ENCODE measurements at regions not wholly inside any gene's neighbourhood (a gene's known extent, or its start where the extent isn't known, plus 50 kb on each side); places are given as distances from the start of the nearest gene placed in this dataset.

- Histone ChIP-seq H3K9me2 (replicated peaks; ENCODE audit: insufficient read depth, low read length) (no peaks in the 10 kb centered on the region), H3K9ac (ENCODE audit: low read length) (no peak overlapping the region), H3K79me2 (ENCODE audit: insufficient read depth, low read length) (no peaks in the 10 kb centered on the region), H3K27me3 (ENCODE audit: low read length) (no peaks in the 10 kb centered on the region), H2AFZ (ENCODE audit: low read depth, low read length, severe bottlenecking) (no peak overlapping the region), H3F3A (ENCODE audit: insufficient read depth) (no peaks in the 10 kb centered on the region), H3K36me3 (ENCODE audit: low read length) (no peaks in the 10 kb centered on the region), H3K4me3 (ENCODE audit: insufficient read depth, low read length, poor library complexity, severe bottlenecking) (no peak overlapping the region), H3K4me2 (ENCODE audit: low read depth, low read length, poor library complexity, severe bottlenecking) (no peak overlapping the region), H3K9me3 (ENCODE audit: insufficient read depth, low read length) (no peaks in the 10 kb centered on the region), H4K20me1 (ENCODE audit: low read depth, low read length) (no peaks in the 10 kb centered on the region), H3K27ac (ENCODE audit: low read depth, low read length) (no peak overlapping the region)
- TF ChIP-seq, protein P1, sequence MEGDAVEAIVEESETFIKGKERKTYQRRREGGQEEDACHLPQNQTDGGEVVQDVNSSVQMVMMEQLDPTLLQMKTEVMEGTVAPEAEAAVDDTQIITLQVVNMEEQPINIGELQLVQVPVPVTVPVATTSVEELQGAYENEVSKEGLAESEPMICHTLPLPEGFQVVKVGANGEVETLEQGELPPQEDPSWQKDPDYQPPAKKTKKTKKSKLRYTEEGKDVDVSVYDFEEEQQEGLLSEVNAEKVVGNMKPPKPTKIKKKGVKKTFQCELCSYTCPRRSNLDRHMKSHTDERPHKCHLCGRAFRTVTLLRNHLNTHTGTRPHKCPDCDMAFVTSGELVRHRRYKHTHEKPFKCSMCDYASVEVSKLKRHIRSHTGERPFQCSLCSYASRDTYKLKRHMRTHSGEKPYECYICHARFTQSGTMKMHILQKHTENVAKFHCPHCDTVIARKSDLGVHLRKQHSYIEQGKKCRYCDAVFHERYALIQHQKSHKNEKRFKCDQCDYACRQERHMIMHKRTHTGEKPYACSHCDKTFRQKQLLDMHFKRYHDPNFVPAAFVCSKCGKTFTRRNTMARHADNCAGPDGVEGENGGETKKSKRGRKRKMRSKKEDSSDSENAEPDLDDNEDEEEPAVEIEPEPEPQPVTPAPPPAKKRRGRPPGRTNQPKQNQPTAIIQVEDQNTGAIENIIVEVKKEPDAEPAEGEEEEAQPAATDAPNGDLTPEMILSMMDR (IDR thresholded peaks at IDR 0.05; ENCODE audit: insufficient read depth, low read length, poor library complexity, severe bottlenecking) = no peak
- TF ChIP-seq EZH2phosphoT487 (conservative IDR thresholded peaks at IDR 0.05; ENCODE audit: low read length) = no peak
Observed at GRCh38 chr15:46618984-46619383, 984.2 kb downstream of the SQOR start.

DNA sequence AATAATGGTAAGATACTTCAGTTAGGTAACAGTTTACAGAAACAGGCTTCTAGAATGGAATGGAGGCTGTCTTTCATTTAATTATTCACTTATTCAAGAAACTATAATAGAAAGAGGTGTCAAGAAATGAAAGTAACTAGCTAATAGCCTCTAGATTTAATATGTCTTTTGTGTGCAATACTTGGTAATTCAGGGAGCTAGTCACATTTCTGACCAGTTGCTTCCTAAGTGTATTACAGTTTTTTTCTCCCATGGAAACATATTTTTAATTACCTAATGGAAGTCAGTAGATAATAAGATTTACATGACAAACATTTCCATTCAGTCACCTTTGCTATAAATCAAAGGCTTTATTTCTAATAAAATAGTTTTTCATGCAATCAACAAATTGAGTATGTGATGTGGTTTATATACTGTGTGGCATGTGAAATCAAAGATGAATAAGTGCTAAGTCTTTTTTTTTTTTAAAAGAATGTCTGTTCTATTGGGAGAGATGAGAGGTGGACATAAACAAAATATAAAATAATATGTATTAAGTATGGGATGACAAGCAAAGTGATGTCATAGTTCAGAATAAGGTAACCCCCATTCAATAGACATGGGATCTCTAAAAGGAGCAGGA, 985.7 kb downstream of the SQOR start:
- no peaks in the 10 kb centered on the region for H3K9me3 ChIP-seq (ENCODE audit: insufficient read depth, low read length)
- H2AFZ ChIP-seq (ENCODE audit: low read depth, low read length, severe bottlenecking) = no peak overlapping the region
- H3K36me3 ChIP-seq (ENCODE audit: low read length) = no peaks in the 10 kb centered on the region
- no peaks in the 10 kb centered on the region for H3F3A ChIP-seq (ENCODE audit: insufficient read depth)
- TF ChIP-seq EZH2phosphoT487 (conservative IDR thresholded peaks at IDR 0.05; ENCODE audit: low read length) = no peak
- TF ChIP-seq, protein P1 (IDR thresholded peaks at IDR 0.05; ENCODE audit: insufficient read depth, low read length, poor library complexity, severe bottlenecking) = no peak
- no peaks in the 10 kb centered on the region for H3K9me2 ChIP-seq (replicated peaks; ENCODE audit: insufficient read depth, low read length)
- H3K79me2 ChIP-seq (ENCODE audit: insufficient read depth, low read length) = no peaks in the 10 kb centered on the region
- no peak overlapping the region for H3K4me2 ChIP-seq (ENCODE audit: low read depth, low read length, poor library complexity, severe bottlenecking)
- no peak overlapping the region for H3K4me3 ChIP-seq (ENCODE audit: insufficient read depth, low read length, poor library complexity, severe bottlenecking)
- no peak overlapping the region for H3K9ac ChIP-seq (ENCODE audit: low read length)
- no peaks in the 10 kb centered on the region for H3K27me3 ChIP-seq (ENCODE audit: low read length)
- H3K27ac ChIP-seq (ENCODE audit: low read depth, low read length) = no peak overlapping the region
- H4K20me1 ChIP-seq (ENCODE audit: low read depth, low read length) = no peaks in the 10 kb centered on the region

DNA sequence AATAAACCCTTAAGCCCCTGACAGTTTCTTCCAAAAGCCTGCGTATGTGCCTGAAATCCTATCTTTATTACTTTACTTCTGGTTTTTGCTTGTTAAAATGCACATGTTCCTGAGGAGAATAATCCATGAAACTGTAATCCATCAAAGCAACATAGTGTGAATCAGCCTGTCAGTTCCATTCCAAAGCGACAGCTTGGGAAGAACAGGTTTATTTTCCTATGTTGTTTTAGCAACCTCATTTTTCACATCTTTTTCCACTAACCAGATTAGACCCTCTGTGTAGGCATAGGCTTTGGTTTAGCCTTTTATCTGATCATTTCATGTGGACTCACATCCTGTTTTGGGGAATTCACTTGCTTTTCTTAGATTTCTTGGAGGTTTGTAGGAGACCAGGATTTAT, 988.0 kb downstream of the SQOR start:
- Histone ChIP-seq H2AFZ (ENCODE audit: low read depth, low read length, severe bottlenecking) (no peak overlapping the region), H3K4me2 (ENCODE audit: low read depth, low read length, poor library complexity, severe bottlenecking) (no peak overlapping the region), H3K36me3 (ENCODE audit: low read length) (no peaks in the 10 kb centered on the region), H4K20me1 (ENCODE audit: low read depth, low read length) (no peaks in the 10 kb centered on the region), H3K4me3 (ENCODE audit: insufficient read depth, low read length, poor library complexity, severe bottlenecking) (no peak overlapping the region), H3K79me2 (ENCODE audit: insufficient read depth, low read length) (no peaks in the 10 kb centered on the region), H3K27me3 (ENCODE audit: low read length) (no peaks in the 10 kb centered on the region), H3K9me2 (replicated peaks; ENCODE audit: insufficient read depth, low read length) (no peaks in the 10 kb centered on the region), H3K9ac (ENCODE audit: low read length) (no peak overlapping the region), H3K9me3 (ENCODE audit: insufficient read depth, low read length) (no peaks in the 10 kb centered on the region), H3K27ac (ENCODE audit: low read depth, low read length) (no peak overlapping the region), H3F3A (ENCODE audit: insufficient read depth) (no peaks in the 10 kb centered on the region)
- no peak for TF ChIP-seq EZH2phosphoT487 (conservative IDR thresholded peaks at IDR 0.05; ENCODE audit: low read length)
- TF ChIP-seq, protein P1 (IDR thresholded peaks at IDR 0.05; ENCODE audit: insufficient read depth, low read length, poor library complexity, severe bottlenecking) = no peak

Data from SU-DHL-6 (cell line).